Neuronal stem cell (in vitro differentiated cells): ENCODE measurements at regions not wholly inside any gene's neighbourhood (a gene's known extent, or its start where the extent isn't known, plus 50 kb on each side); places are given as distances from the start of the nearest gene placed in this dataset.

Experiments
- DNase-seq: peaks from one replicate; pipeline ENCODE4 v3.0.0-alpha.2; 2013; ENCODE audit warnings: low spot score
- H2AFZ ChIP-seq: one replicate; pipeline ENCODE4 v1.6.1; 2013; ENCODE audit warnings: mild to moderate bottlenecking, low read length, inconsistent platforms
- H2AK5ac ChIP-seq: 2 replicates; pipeline ENCODE4 v1.6.1; 2013; ENCODE audit warnings: low read depth, mild to moderate bottlenecking, inconsistent platforms, low read length, moderate library complexity, mixed read lengths
- H2BK120ac ChIP-seq: 2 replicates; pipeline ENCODE4 v1.6.1; 2013; ENCODE audit warnings: low read depth, mild to moderate bottlenecking, inconsistent platforms, low read length, moderate library complexity, mixed read lengths
- H2BK12ac ChIP-seq: one replicate; pipeline ENCODE4 v1.6.1; 2013; ENCODE audit warnings: low read length, inconsistent platforms
- H2BK15ac ChIP-seq: 2 replicates; pipeline ENCODE4 v1.6.1; 2013; ENCODE audit warnings: mild to moderate bottlenecking, low read length, inconsistent platforms, mixed read lengths
- H2BK5ac ChIP-seq: one replicate; pipeline ENCODE4 v1.6.1; 2013; ENCODE audit warnings: inconsistent platforms, mild to moderate bottlenecking, low read length, moderate library complexity
- H3K14ac ChIP-seq: one replicate; pipeline ENCODE4 v1.6.1; 2013; ENCODE audit warnings: low read length, inconsistent platforms
- H3K18ac ChIP-seq: 2 replicates; pipeline ENCODE4 v1.6.1; 2013; ENCODE audit warnings: low read length, inconsistent platforms
- H3K23ac ChIP-seq: 2 replicates; pipeline ENCODE4 v1.6.1; 2013; ENCODE audit warnings: low read depth, mild to moderate bottlenecking, mixed read lengths, low read length, inconsistent platforms; ENCODE audit not compliant: poor library complexity
- H3K27ac ChIP-seq: replicated peaks from 3 replicates; pipeline ENCODE4 v1.5.1; 2013; ENCODE audit warnings: low read length, inconsistent platforms
- H3K27me3 ChIP-seq, 3 experiments: 2 replicates each; pipeline ENCODE4 v1.6.1; 2013; ENCODE audit warnings: low read length in 3 of 3, mild to moderate bottlenecking in 2 of 3, inconsistent platforms in 1 of 3, low read depth in 1 of 3, mixed read lengths in 1 of 3, moderate library complexity in 1 of 3; ENCODE audit not compliant: control insufficient read depth in 3 of 3, insufficient read depth in 3 of 3
- H3K36me3 ChIP-seq, 2 donors: replicated peaks in 1 of 2; 2 replicates each; pipeline ENCODE4 v1.6.1; 2013; ENCODE audit warnings: low read length in 2 of 2; ENCODE audit not compliant: control insufficient read depth in 2 of 2, insufficient read depth in 2 of 2
- H3K4ac ChIP-seq: 2 replicates; pipeline ENCODE4 v1.6.1; 2013; ENCODE audit warnings: inconsistent platforms, mild to moderate bottlenecking, low read length, moderate library complexity
- H3K4me1 ChIP-seq, 2 donors: 1 replicate in 1 of 2; 2 replicates in 1 of 2; pipeline ENCODE4 v1.6.1; 2013; ENCODE audit warnings: low read length in 2 of 2, low read depth in 1 of 2; ENCODE audit not compliant: control insufficient read depth in 2 of 2, insufficient read depth in 1 of 2
- H3K4me2 ChIP-seq: one replicate; pipeline ENCODE4 v1.6.1; 2013; ENCODE audit warnings: mild to moderate bottlenecking, low read length, inconsistent platforms; ENCODE audit not compliant: insufficient read depth, poor library complexity, severe bottlenecking
- H3K4me3 ChIP-seq, 2 donors: 2 replicates each; pipeline ENCODE4 v1.5.1; 2013; ENCODE audit warnings: low read length in 2 of 2, mild to moderate bottlenecking in 2 of 2, inconsistent platforms in 1 of 2, moderate library complexity in 1 of 2
- H3K79me1 ChIP-seq: one replicate; pipeline ENCODE4 v1.6.1; 2013; ENCODE audit warnings: low read depth, mild to moderate bottlenecking, inconsistent platforms, low read length, moderate library complexity
- H3K9ac ChIP-seq: one replicate; pipeline ENCODE4 v1.6.1; 2013; ENCODE audit warnings: mild to moderate bottlenecking, low read depth, low read length, inconsistent platforms; ENCODE audit not compliant: poor library complexity
- H3K9me3 ChIP-seq, 2 donors: replicated peaks in 1 of 2; 2 replicates each; pipeline versions ENCODE3 to v1.6.1; 2013; ENCODE audit warnings: low read length in 2 of 2, mild to moderate bottlenecking in 2 of 2, inconsistent platforms in 1 of 2, low read depth in 1 of 2, mixed read lengths in 1 of 2, moderate library complexity in 1 of 2; ENCODE audit not compliant: control insufficient read depth in 2 of 2, insufficient read depth in 1 of 2
- H4K8ac ChIP-seq: one replicate; pipeline ENCODE4 v1.6.1; 2013; ENCODE audit warnings: low read depth, mild to moderate bottlenecking, inconsistent platforms, low read length, moderate library complexity
- H4K91ac ChIP-seq: one replicate; pipeline ENCODE4 v1.6.1; 2013; ENCODE audit warnings: low read length, low read depth, mild to moderate bottlenecking, inconsistent platforms; ENCODE audit not compliant: poor library complexity
- WGBS, 2 donors: extraction: QIAGEN DNeasy Blood & Tissue Kit; methylation state at CpG; one replicate each; pipeline ENCODE4 v1.1.7; 2013; ENCODE audit warnings: missing lambda C conversion rate in 2 of 2, mixed read lengths in 1 of 2; ENCODE audit not compliant: insufficient read length in 2 of 2, insufficient replicate concordance in 1 of 2; ENCODE audit errors: extremely low coverage in 2 of 2; 5-methylcytosine and 5-hydroxymethylcytosine counted together

GRCh38 chr6:96276305-96276704 is 245.3 kb upstream of the UFL1 start:
- WGBS, 2 donors, result no CpG with 5 or more reads among the region's 2 CpGs

GRCh38 chr6:96276856-96277255 is 244.8 kb upstream of the UFL1 start:
- Histone ChIP-seq H3K9ac (no peak overlapping the region), H3K79me1 (no peaks in the 10 kb centered on the region), H3K36me3 (no peaks in the 10 kb centered on the region), H3K4ac (no peak overlapping the region), H3K14ac (no peak overlapping the region), H2BK12ac (no peak overlapping the region), H4K91ac (no peak overlapping the region), H4K8ac (no peak overlapping the region), H2AK5ac (no peak overlapping the region), H3K27ac (no peak overlapping the region), H3K4me2 (no peak overlapping the region), H3K4me1 (no peaks in the 10 kb centered on the region), H3K4me3 (no peak overlapping the region), H3K18ac (no peak overlapping the region), H2BK5ac (no peak overlapping the region), H2BK120ac (no peak overlapping the region), H3K9me3 (no peaks in the 10 kb centered on the region), H2BK15ac (no peak overlapping the region), H3K27me3 (no peaks in the 10 kb centered on the region), H2AFZ (no peak overlapping the region), H3K23ac (no peak overlapping the region)
- no peak for DNase-seq

More at GRCh38 chr6:96276305-96276704, 245.3 kb upstream of the UFL1 start:
- no peak overlapping the region for H3K27ac ChIP-seq
- no peaks in the 10 kb centered on the region for H3K36me3 ChIP-seq
- H2BK15ac ChIP-seq, result no peak overlapping the region
- H4K91ac ChIP-seq, result no peak overlapping the region
- DNase-seq, result no peak
- no peak overlapping the region for H3K18ac ChIP-seq
- H4K8ac ChIP-seq, result no peak overlapping the region
- H3K23ac ChIP-seq, result no peak overlapping the region
- H3K27me3 ChIP-seq, result no peaks in the 10 kb centered on the region
- no peaks in the 10 kb centered on the region for H3K4me1 ChIP-seq
- H3K4me3 ChIP-seq, result no peak overlapping the region
- no peak overlapping the region for H2AFZ ChIP-seq
- no peaks in the 10 kb centered on the region for H3K9me3 ChIP-seq
- no peak overlapping the region for H2BK120ac ChIP-seq
- H3K4me2 ChIP-seq, result no peak overlapping the region
- no peak overlapping the region for H3K14ac ChIP-seq
- H2AK5ac ChIP-seq, result no peak overlapping the region
- no peak overlapping the region for H3K4ac ChIP-seq
- no peak overlapping the region for H3K9ac ChIP-seq
- H3K79me1 ChIP-seq, result no peaks in the 10 kb centered on the region
- H2BK12ac ChIP-seq, result no peak overlapping the region
- no peak overlapping the region for H2BK5ac ChIP-seq

GRCh38 chr6:96279084-96279483 is 242.5 kb upstream of the UFL1 start:
- H4K91ac ChIP-seq, result no peak overlapping the region
- no peak overlapping the region for H4K8ac ChIP-seq
- no peaks in the 10 kb centered on the region for H3K9me3 ChIP-seq
- H3K4me2 ChIP-seq, result no peak overlapping the region
- H3K18ac ChIP-seq, result no peak overlapping the region
- H3K27me3 ChIP-seq, result no peaks in the 10 kb centered on the region
- H2AFZ ChIP-seq, result no peak overlapping the region
- no peak overlapping the region for H3K4ac ChIP-seq
- H3K23ac ChIP-seq, result no peak overlapping the region
- no peak overlapping the region for H2AK5ac ChIP-seq
- H3K27ac ChIP-seq, result no peak overlapping the region
- no peaks in the 10 kb centered on the region for H3K79me1 ChIP-seq
- no peak overlapping the region for H2BK5ac ChIP-seq
- no peaks in the 10 kb centered on the region for H3K36me3 ChIP-seq
- H2BK12ac ChIP-seq, result no peak overlapping the region
- no peak overlapping the region for H2BK15ac ChIP-seq
- no peak overlapping the region for H3K14ac ChIP-seq
- no peak overlapping the region for H3K9ac ChIP-seq
- H2BK120ac ChIP-seq, result no peak overlapping the region
- H3K4me3 ChIP-seq, result no peak overlapping the region
- DNase-seq, result no peak
- no CpG with 5 or more reads among the region's 1 CpG for WGBS, 2 donors
- H3K4me1 ChIP-seq, result no peaks in the 10 kb centered on the region

GRCh38 chr6:96286503-96286902 is 235.1 kb upstream of the UFL1 start:
- Histone ChIP-seq H2BK12ac (no peak overlapping the region), H3K9me3 (no peaks in the 10 kb centered on the region), H3K27me3 (no peaks in the 10 kb centered on the region), H2BK15ac (no peak overlapping the region), H3K9ac (no peak overlapping the region), H3K4me1 (no peaks in the 10 kb centered on the region), H3K36me3 (no peaks in the 10 kb centered on the region), H3K23ac (no peak overlapping the region), H3K4me2 (no peak overlapping the region), H2BK120ac (no peak overlapping the region), H3K18ac (no peak overlapping the region), H3K4me3 (no peak overlapping the region), H2BK5ac (no peak overlapping the region), H3K27ac (no peak overlapping the region), H2AFZ (no peak overlapping the region), H4K91ac (no peak overlapping the region), H3K4ac (no peak overlapping the region), H3K14ac (no peak overlapping the region), H3K79me1 (no peaks in the 10 kb centered on the region), H4K8ac (no peak overlapping the region), H2AK5ac (no peak overlapping the region)
- DNase-seq, result no peak
- WGBS, 2 donors, result no CpG with 5 or more reads among the region's 1 CpG
